Bronchial epithelial cell (primary cell): ENCODE measurements at regions not wholly inside any gene's neighbourhood (a gene's known extent, or its start where the extent isn't known, plus 50 kb on each side); places are given as distances from the start of the nearest gene placed in this dataset.

Experiments
- DNase-seq: peaks from one replicate; pipeline ENCODE4 v3.0.0-alpha.2; 2010; ENCODE audit warnings: low read depth
- FAIRE-seq: peaks from 2 replicates; lab custom pipeline; 2011; peaks lifted over from hg19 to GRCh38; lab: Jason Lieb, UNC
- H3K27me3 ChIP-seq: 2 replicates; pipeline ENCODE4 v1.5.1; 2011; ENCODE audit warnings: low read length; ENCODE audit not compliant: control insufficient read depth, insufficient read depth
- H3K36me3 ChIP-seq: 2 replicates; pipeline ENCODE4 v1.5.1; 2011; ENCODE audit warnings: low read length; ENCODE audit not compliant: control insufficient read depth, insufficient read depth
- H3K4me3 ChIP-seq: 2 replicates; pipeline ENCODE4 v1.5.1; 2011; ENCODE audit warnings: mild to moderate bottlenecking, low read depth, low read length, control low read depth
- TF ChIP-seq, protein P1 (sequence below): IDR thresholded peaks from 2 replicates; pipeline ENCODE4 v1.5.1; 2011; ENCODE audit warnings: mild to moderate bottlenecking, moderate library complexity, low read length, control low read depth, inconsistent platforms; ENCODE audit not compliant: insufficient read depth, severe bottlenecking

DNA sequence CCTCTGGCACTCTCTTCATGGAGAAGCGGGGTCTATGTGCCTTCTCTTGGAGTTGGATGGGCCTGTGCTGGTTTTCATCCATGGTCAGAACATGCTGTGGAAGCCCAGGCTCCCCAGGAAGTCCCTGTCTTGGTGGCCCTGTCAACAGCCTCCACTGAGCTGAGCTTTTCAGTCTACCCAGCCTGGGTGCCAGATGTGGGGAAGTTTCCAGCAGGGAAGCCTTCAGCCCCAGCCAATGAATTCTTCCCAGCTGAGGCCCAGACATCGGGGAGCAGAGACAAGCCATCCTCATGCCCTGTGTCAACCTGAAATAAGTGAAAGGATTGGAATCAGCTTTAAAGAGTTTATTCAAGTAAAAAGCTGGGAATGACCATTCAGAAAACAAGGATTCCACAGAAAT, 75.1 kb upstream of the PGBD5 start:
- no peaks in the 10 kb centered on the region for H3K36me3 ChIP-seq
- no peak for DNase-seq
- no peak for FAIRE-seq
- TF ChIP-seq, protein P1, sequence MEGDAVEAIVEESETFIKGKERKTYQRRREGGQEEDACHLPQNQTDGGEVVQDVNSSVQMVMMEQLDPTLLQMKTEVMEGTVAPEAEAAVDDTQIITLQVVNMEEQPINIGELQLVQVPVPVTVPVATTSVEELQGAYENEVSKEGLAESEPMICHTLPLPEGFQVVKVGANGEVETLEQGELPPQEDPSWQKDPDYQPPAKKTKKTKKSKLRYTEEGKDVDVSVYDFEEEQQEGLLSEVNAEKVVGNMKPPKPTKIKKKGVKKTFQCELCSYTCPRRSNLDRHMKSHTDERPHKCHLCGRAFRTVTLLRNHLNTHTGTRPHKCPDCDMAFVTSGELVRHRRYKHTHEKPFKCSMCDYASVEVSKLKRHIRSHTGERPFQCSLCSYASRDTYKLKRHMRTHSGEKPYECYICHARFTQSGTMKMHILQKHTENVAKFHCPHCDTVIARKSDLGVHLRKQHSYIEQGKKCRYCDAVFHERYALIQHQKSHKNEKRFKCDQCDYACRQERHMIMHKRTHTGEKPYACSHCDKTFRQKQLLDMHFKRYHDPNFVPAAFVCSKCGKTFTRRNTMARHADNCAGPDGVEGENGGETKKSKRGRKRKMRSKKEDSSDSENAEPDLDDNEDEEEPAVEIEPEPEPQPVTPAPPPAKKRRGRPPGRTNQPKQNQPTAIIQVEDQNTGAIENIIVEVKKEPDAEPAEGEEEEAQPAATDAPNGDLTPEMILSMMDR, result no peak
- H3K4me3 ChIP-seq, result no peak overlapping the region
- H3K27me3 ChIP-seq, result peaks cover 4% of the 10 kb centered on the region

DNA sequence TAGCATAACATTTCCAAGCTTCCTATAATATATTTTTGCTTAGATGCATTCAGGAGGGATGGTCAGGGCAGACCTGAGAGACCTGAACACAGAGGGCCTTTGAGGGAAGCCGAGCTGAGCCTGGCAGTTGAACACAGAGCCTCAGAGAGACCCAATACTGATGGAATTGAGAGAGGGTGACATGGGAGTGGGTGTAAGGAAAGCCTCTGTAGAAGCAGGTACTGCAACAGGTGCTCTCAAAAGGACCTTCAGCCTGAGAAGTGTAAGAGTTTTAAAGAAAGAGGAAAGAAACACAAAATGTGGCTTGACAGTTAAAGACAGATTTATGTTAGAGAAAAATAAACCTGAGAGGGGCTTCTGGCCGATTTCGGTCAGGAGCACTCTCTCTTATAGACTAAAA, 73.9 kb upstream of the PGBD5 start:
- Histone ChIP-seq H3K36me3 (no peaks in the 10 kb centered on the region), H3K4me3 (no peak overlapping the region), H3K27me3 (peaks cover 6% of the 10 kb centered on the region)
- DNase-seq (no peak), FAIRE-seq (no peak)
- TF ChIP-seq, protein P1, result no peak

GRCh38 chr1:230499496-230499895, 73.4 kb upstream of the PGBD5 start:
- H3K27me3 ChIP-seq, result peaks cover 6% of the 10 kb centered on the region
- TF ChIP-seq, protein P1, result no peak

GRCh38 chr1:230498704-230499103, 72.6 kb upstream of the PGBD5 start:
- H3K27me3 ChIP-seq, result peaks cover 6% of the 10 kb centered on the region

More at GRCh38 chr1:230499496-230499895, 73.4 kb upstream of the PGBD5 start:
- FAIRE-seq (no peak), DNase-seq (no peak)
- Histone ChIP-seq H3K4me3 (no peak overlapping the region), H3K36me3 (no peaks in the 10 kb centered on the region)

DNA sequence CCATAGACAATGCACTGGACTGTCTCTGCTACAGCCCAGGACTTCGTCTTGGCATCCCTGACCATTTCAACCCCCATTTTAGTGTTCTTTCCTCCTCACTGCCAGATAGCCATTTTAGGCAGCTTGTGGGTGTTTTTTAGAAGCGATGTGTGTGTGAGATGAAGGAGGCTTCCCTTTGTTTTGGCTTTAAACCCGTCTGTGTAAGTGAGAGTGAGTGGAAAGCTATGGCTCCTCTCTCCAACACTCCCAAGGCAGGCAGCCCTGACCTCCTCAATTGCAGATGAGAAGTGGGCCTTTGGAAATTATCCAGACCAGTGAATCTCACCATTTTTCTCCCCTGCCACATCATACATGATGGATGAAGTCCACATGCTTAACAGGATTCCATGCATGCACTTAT, 70.3 kb upstream of the PGBD5 start:
- TF ChIP-seq, protein P1, result no peak
- FAIRE-seq (no peak), DNase-seq (no peak)
- H3K4me3 ChIP-seq, result no peak overlapping the region
- H3K27me3 ChIP-seq, result peaks cover 6% of the 10 kb centered on the region
- no peaks in the 10 kb centered on the region for H3K36me3 ChIP-seq

More at GRCh38 chr1:230498704-230499103, 72.6 kb upstream of the PGBD5 start:
- DNase-seq (no peak), FAIRE-seq (no peak)
- H3K36me3 ChIP-seq, result no peaks in the 10 kb centered on the region
- H3K4me3 ChIP-seq, result no peak overlapping the region
- TF ChIP-seq, protein P1, result no peak

- TF ChIP-seq, protein P1, result no peak
- DNase-seq (no peak), FAIRE-seq (no peak)
- Histone ChIP-seq H3K27me3 (peaks cover 6% of the 10 kb centered on the region), H3K36me3 (no peaks in the 10 kb centered on the region), H3K4me3 (no peak overlapping the region)
These were observed 69.8 kb upstream of the PGBD5 start for GRCh38 chr1:230495891-230496385.
